Motor neuron (in vitro differentiated cells): ENCODE measurements at regions not wholly inside any gene's neighbourhood (a gene's known extent, or its start where the extent isn't known, plus 50 kb on each side); places are given as distances from the start of the nearest gene placed in this dataset.
"Not testable (repeated sequence)": the region's sequence is repeated elsewhere in the genome, so short reads cannot be mapped to it uniquely, and the experiment has no call there.

ENCODE experiments used
- ATAC-seq, 8 experiments: fragments of 200-7000 bp; cut with Tn5 transposase; replicated peaks in 6 of 8; 2 replicates each; pipeline ENCODE4 v1.8.0; 2021; ENCODE audit warnings: mild to moderate bottlenecking in 8 of 8, moderate library complexity in 8 of 8
- H3K27ac ChIP-seq, 2 donors: fragments of 250-450 bp; sonication (Bioruptor Pico); 2 replicates each; pipeline ENCODE4 v1.9.0; 2021; ENCODE audit warnings: antibody characterized with exemption in 2 of 2, mild to moderate bottlenecking in 2 of 2, moderate library complexity in 1 of 2
- H3K4me1 ChIP-seq, 2 donors: fragments of 250-450 bp; sonication (Bioruptor Pico); replicated peaks in 1 of 2; 2 replicates each; pipeline ENCODE4 v1.6.1; 2021; ENCODE audit warnings: antibody characterized with exemption in 2 of 2, mild to moderate bottlenecking in 2 of 2, moderate library complexity in 1 of 2
- H3K4me3 ChIP-seq, 5 donors: fragments of 250-450 bp; sonication (Bioruptor Pico); 2 replicates each; pipeline ENCODE4 v1.9.0; 2021; ENCODE audit warnings: antibody characterized with exemption in 5 of 5, mild to moderate bottlenecking in 5 of 5, moderate library complexity in 4 of 5
- whole genome bisulfite sequencing, 10 experiments: fragments of 450-650 bp; shearing (Covaris generic); methylation state at CpG; one replicate each; pipeline ENCODE4 v1.0.0; 2022; 5-methylcytosine and 5-hydroxymethylcytosine counted together
- in situ Hi-C, 9 experiments: fragments of 400-800 bp; cut with MboI; loops; one replicate each; pipeline ENCODE4 v1.15.0; 2021; ENCODE audit warnings: low sequenced_read_pairs in 9 of 9, low pct_unique_long_range_greater_than_20kb in 2 of 9; ENCODE audit not compliant: unreplicated experiment in 9 of 9

- H3K27ac ChIP-seq: no peak overlapping the region
- 68 to 100% (median 85%) methylated on average over 1 to 6 of the region's 6 CpGs for WGBS, 10 experiments
- in situ Hi-C loops: no loop called here
- ATAC-seq: no peak
- H3K4me1 ChIP-seq: peaks cover 57 to 65% of the 10 kb centered on the region in 2 donors
- no peak overlapping the region for H3K4me3 ChIP-seq
Observed at GRCh38 chr19:30280018-30280417, 92.2 kb upstream of the ZNF536 start.

GRCh38 chr19:30281906-30282305, 90.3 kb upstream of the ZNF536 start:
- 70 to 95% (median 83%) methylated on average over 2 to 5 of the region's 7 CpGs; no CpG with 5 or more reads in 6 of the 10 experiments for WGBS, 10 experiments
- no peak overlapping the region for H3K4me3 ChIP-seq

GRCh38 chr19:30283556-30283955, 88.6 kb upstream of the ZNF536 start:
- Histone ChIP-seq H3K4me3 (no peak overlapping the region), H3K27ac (no peak overlapping the region), H3K4me1 (peaks cover 46 to 57% of the 10 kb centered on the region in 2 donors)
- no peak for ATAC-seq
- in situ Hi-C loops: no loop called here
- WGBS, 10 experiments: 50 to 100% (median 86%) methylated on average over 1 to 2 of the region's 2 CpGs; no CpG with 5 or more reads in 2 of the 10 experiments

More at GRCh38 chr19:30281906-30282305, 90.3 kb upstream of the ZNF536 start:
- H3K27ac ChIP-seq: peak overlapping the region; percentile 24 to 27
- peaks cover 52 to 62% of the 10 kb centered on the region in 2 donors for H3K4me1 ChIP-seq
- ATAC-seq: peak in 5 of 8 experiments; percentile 51 to 86 (median 83)
- in situ Hi-C loops: no loop called here

GRCh38 chr19:30284209-30284608, 88.0 kb upstream of the ZNF536 start:
- in situ Hi-C loops: no loop called here

GRCh38 chr19:30284885-30285284, 87.3 kb upstream of the ZNF536 start:
- Histone ChIP-seq H3K27ac (no peak overlapping the region), H3K4me1 (peaks cover 46 to 56% of the 10 kb centered on the region in 2 donors), H3K4me3 (no peak overlapping the region)
- in situ Hi-C loops: no loop called here
- no peak for ATAC-seq
- 38 to 100% (median 64%) methylated on average over 1 to 3 of the region's 3 CpGs; no CpG with 5 or more reads in 1 of the 10 experiments for WGBS, 10 experiments

More at GRCh38 chr19:30284209-30284608, 88.0 kb upstream of the ZNF536 start:
- ATAC-seq: no peak
- Histone ChIP-seq H3K4me1 (peaks cover 46 to 57% of the 10 kb centered on the region in 2 donors), H3K4me3 (no peak overlapping the region), H3K27ac (no peak overlapping the region)
- 40 to 100% (median 89%) methylated on average over 1 to 5 of the region's 6 CpGs; no CpG with 5 or more reads in 3 of the 10 experiments for WGBS, 10 experiments

GRCh38 chr19:30286378-30286777, 85.8 kb upstream of the ZNF536 start:
- no peak for ATAC-seq
- WGBS, 10 experiments: 41 to 100% (median 83%) methylated on average over 1 to 3 of the region's 3 CpGs; no CpG with 5 or more reads in 1 of the 10 experiments
- H3K4me3 ChIP-seq: no peak overlapping the region
- H3K4me1 ChIP-seq: peaks cover 42 to 46% of the 10 kb centered on the region in 2 donors
- H3K27ac ChIP-seq: no peak overlapping the region
- in situ Hi-C loops: no loop called here

GRCh38 chr19:30287259-30287658, 84.9 kb upstream of the ZNF536 start:
- WGBS, 10 experiments: 89% methylated on average over 1 of the region's 2 CpGs; no CpG with 5 or more reads in 9 of the 10 experiments
- ATAC-seq: no peak
- in situ Hi-C loops: no loop called here

GRCh38 chr19:30287973-30288372, 84.2 kb upstream of the ZNF536 start:
- no peak for ATAC-seq
- Histone ChIP-seq H3K4me1 (peaks cover 26 to 30% of the 10 kb centered on the region in 2 donors), H3K4me3 (no peak overlapping the region), H3K27ac (no peak overlapping the region)
- 70 to 100% (median 93%) methylated on average over 1 to 5 of the region's 5 CpGs; no CpG with 5 or more reads in 1 of the 10 experiments for WGBS, 10 experiments
- in situ Hi-C loops: no loop called here

More at GRCh38 chr19:30287259-30287658, 84.9 kb upstream of the ZNF536 start:
- Histone ChIP-seq H3K27ac (no peak overlapping the region), H3K4me1 (peaks cover 33 to 38% of the 10 kb centered on the region in 2 donors), H3K4me3 (no peak overlapping the region)

- Histone ChIP-seq H3K27ac (no peak overlapping the region), H3K4me1 (peaks cover 21 to 29% of the 10 kb centered on the region in 2 donors), H3K4me3 (no peak overlapping the region)
- in situ Hi-C loops: no loop called here
- WGBS, 10 experiments: 100% methylated on average over 1 of the region's 3 CpGs; no CpG with 5 or more reads in 8 of the 10 experiments
- no peak for ATAC-seq
Observed at GRCh38 chr19:30288911-30289310, 83.3 kb upstream of the ZNF536 start.

- H3K4me3 ChIP-seq: no peak overlapping the region
- H3K4me1 ChIP-seq: peaks cover 17 to 25% of the 10 kb centered on the region in 2 donors
- WGBS, 10 experiments: 20 to 100% (median 100%) methylated on average over 1 to 7 of the region's 9 CpGs; no CpG with 5 or more reads in 1 of the 10 experiments
- in situ Hi-C loops: no loop called here
- H3K27ac ChIP-seq: no peak overlapping the region
- ATAC-seq: no peak
Observed at GRCh38 chr19:30289336-30289735, 82.8 kb upstream of the ZNF536 start.

- H3K4me1 ChIP-seq: peaks cover 4 to 17% of the 10 kb centered on the region in 2 donors
- in situ Hi-C loops, H3K27ac ChIP-seq, H3K4me3 ChIP-seq, ATAC-seq: not testable (repeated sequence)
Observed at GRCh38 chr19:30290805-30291204, 81.4 kb upstream of the ZNF536 start.

GRCh38 chr19:30293051-30293785, 79.0 kb upstream of the ZNF536 start:
- H3K4me3 ChIP-seq: no peak overlapping the region
- peaks cover 0 to 11% of the 10 kb centered on the region in 2 donors for H3K4me1 ChIP-seq
- WGBS, 10 experiments: 74 to 93% (median 76%) methylated on average over 3 to 14 of the region's 15 CpGs; no CpG with 5 or more reads in 1 of the 10 experiments
- H3K27ac ChIP-seq: no peak overlapping the region
- in situ Hi-C loops: no loop called here
- no peak for ATAC-seq

GRCh38 chr19:30297969-30298368, 74.2 kb upstream of the ZNF536 start:
- Histone ChIP-seq H3K4me3 (no peak overlapping the region), H3K27ac (no peak overlapping the region), H3K4me1 (peaks cover 0 to 11% of the 10 kb centered on the region in 2 donors)
- in situ Hi-C loops: no loop called here
- ATAC-seq: no peak
- WGBS, 10 experiments: 67 to 100% (median 95%) methylated on average over 1 to 5 of the region's 9 CpGs; no CpG with 5 or more reads in 6 of the 10 experiments
